Esophagus squamous epithelium (tissue), 4 donors: ENCODE measurements at regions not wholly inside any gene's neighbourhood (a gene's known extent, or its start where the extent isn't known, plus 50 kb on each side); places are given as distances from the start of the nearest gene placed in this dataset.

ENCODE experiments used
- POLR2A ChIP-seq, 4 donors: fragments of 450-650 bp; IDR thresholded peaks; one replicate each; pipeline ENCODE4 v1.6.1; 2017; ENCODE audit warnings: antibody characterized with exemption in 4 of 4, mild to moderate bottlenecking in 4 of 4, moderate library complexity in 3 of 4
- TF ChIP-seq, protein P1 (sequence below), 6 experiments: fragments of 450-650 bp in 4 of 6; fragments of 200-600 bp in 2 of 6; sonication (generic) in 2 of 6; IDR thresholded peaks; one replicate each; pipeline ENCODE4 v1.5.1; 2016 to 2019; ENCODE audit warnings: antibody characterized with exemption in 6 of 6, mild to moderate bottlenecking in 4 of 6, moderate library complexity in 4 of 6

DNA sequence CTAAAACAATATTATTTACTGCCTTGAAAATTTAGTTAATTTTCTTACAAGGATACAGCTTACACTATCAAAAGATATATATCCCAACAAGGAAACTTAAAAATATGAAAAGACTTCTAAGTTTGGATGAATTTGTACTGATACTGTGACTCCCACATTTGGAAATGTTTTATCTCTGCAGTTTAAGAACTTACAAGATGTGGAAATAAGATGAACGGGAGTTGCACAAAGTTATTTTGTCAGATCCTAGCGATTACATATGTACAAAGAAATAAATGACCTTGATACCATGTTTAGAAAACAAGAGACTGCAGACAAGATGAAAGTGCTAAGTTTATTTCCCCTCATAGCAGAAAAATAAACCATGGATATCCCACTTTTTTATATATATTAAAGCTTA is 103.7 kb upstream of the TMEM106B start:
- TF ChIP-seq, protein P1, sequence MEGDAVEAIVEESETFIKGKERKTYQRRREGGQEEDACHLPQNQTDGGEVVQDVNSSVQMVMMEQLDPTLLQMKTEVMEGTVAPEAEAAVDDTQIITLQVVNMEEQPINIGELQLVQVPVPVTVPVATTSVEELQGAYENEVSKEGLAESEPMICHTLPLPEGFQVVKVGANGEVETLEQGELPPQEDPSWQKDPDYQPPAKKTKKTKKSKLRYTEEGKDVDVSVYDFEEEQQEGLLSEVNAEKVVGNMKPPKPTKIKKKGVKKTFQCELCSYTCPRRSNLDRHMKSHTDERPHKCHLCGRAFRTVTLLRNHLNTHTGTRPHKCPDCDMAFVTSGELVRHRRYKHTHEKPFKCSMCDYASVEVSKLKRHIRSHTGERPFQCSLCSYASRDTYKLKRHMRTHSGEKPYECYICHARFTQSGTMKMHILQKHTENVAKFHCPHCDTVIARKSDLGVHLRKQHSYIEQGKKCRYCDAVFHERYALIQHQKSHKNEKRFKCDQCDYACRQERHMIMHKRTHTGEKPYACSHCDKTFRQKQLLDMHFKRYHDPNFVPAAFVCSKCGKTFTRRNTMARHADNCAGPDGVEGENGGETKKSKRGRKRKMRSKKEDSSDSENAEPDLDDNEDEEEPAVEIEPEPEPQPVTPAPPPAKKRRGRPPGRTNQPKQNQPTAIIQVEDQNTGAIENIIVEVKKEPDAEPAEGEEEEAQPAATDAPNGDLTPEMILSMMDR (IDR thresholded peaks at IDR 0.05) = no peak
- TF ChIP-seq POLR2A (IDR thresholded peaks at IDR 0.05) = no peak
